ENCODE measurements at regions not wholly inside any gene's neighbourhood (a gene's known extent, or its start where the extent isn't known, plus 50 kb on each side); places are given as distances from the start of the nearest gene placed in this dataset.

DNA sequence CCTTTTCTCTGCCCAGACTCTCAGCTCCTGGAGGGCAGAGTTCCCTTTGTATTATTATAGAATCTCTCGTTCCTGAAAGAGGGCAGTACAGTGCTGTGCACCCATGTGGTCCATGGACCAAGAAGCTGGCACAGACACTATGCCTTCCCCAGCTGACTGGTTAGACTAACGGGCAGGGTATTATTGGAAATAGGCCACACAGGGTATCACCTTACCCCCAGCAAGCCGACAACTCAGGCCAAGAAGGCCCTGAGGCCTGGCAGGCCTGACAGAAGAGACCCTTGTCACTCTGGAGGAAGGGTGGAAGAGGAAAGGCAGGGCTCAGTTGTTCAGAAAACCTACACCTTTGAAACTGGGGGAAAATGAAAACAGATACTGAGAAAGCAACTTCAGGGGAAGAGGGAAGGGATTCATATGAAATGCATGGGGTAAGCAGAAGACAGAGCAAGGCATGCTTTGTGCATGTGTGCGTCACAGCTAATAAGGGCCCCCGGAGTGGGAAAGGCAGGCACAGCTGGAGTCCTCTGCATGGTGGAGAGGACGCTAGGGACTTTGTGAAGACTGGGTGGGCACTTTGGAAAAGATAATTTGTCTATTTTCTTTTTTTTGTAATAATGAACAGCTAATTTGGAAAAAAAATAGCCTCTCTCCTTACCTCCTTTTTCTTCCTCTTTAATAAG, 476.8 kb upstream of the CELF4 start:
- TF ChIP-seq, protein P1, sequence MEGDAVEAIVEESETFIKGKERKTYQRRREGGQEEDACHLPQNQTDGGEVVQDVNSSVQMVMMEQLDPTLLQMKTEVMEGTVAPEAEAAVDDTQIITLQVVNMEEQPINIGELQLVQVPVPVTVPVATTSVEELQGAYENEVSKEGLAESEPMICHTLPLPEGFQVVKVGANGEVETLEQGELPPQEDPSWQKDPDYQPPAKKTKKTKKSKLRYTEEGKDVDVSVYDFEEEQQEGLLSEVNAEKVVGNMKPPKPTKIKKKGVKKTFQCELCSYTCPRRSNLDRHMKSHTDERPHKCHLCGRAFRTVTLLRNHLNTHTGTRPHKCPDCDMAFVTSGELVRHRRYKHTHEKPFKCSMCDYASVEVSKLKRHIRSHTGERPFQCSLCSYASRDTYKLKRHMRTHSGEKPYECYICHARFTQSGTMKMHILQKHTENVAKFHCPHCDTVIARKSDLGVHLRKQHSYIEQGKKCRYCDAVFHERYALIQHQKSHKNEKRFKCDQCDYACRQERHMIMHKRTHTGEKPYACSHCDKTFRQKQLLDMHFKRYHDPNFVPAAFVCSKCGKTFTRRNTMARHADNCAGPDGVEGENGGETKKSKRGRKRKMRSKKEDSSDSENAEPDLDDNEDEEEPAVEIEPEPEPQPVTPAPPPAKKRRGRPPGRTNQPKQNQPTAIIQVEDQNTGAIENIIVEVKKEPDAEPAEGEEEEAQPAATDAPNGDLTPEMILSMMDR (IDR thresholded peaks at IDR 0.05): no peak
- TF ChIP-seq POLR2A (IDR thresholded peaks at IDR 0.05): no peak
